ENCODE measurements at regions not wholly inside any gene's neighbourhood (a gene's known extent, or its start where the extent isn't known, plus 50 kb on each side); places are given as distances from the start of the nearest gene placed in this dataset.

GRCh38 chr4:170526471-170526870, 436.7 kb upstream of the AADAT start:
- H3K4me2 ChIP-seq (ENCODE audit: control insufficient read depth, extremely low read depth, insufficient read depth, low read depth, low read length) = no peak overlapping the region
- H3K9ac ChIP-seq (ENCODE audit: control insufficient read depth, extremely low read depth, insufficient read depth, low read length) = no peak overlapping the region
- no peaks in the 10 kb centered on the region for H3K36me3 ChIP-seq (ENCODE audit: control insufficient read depth in 2 of 2, extremely low read depth in 1 of 2, insufficient read depth in 2 of 2, low read length in 2 of 2)
- DNase-seq (ENCODE audit: low read depth, low spot score) (no peak), FAIRE-seq (no peak)
- no peaks in the 10 kb centered on the region for H3K79me2 ChIP-seq (ENCODE audit: control insufficient read depth, insufficient read depth, low read length)
- H3K4me1 ChIP-seq (ENCODE audit: control insufficient read depth, extremely low read depth, insufficient read depth, low read length) = no peaks in the 10 kb centered on the region
- H3K9me1 ChIP-seq (ENCODE audit: control insufficient read depth, extremely low read depth, insufficient read depth, low read length) = no peaks in the 10 kb centered on the region
- TF ChIP-seq EZH2 (IDR thresholded peaks at IDR 0.05; ENCODE audit: low read length) (no peak), CTCF (optimal IDR thresholded peaks at IDR 0.05 in 1 of 3, IDR thresholded peaks at IDR 0.05 in 1 of 3, conservative IDR thresholded peaks at IDR 0.05 in 1 of 3; ENCODE audit: extremely low read depth in 1 of 3, insufficient read depth in 2 of 3, low read length in 3 of 3) (no peak)
- H4K20me1 ChIP-seq (ENCODE audit: control insufficient read depth, extremely low read depth, insufficient read depth, low read length) = no peaks in the 10 kb centered on the region
- no peak overlapping the region for H3K4me3 ChIP-seq (ENCODE audit: control insufficient read depth in 2 of 3, extremely low read depth in 1 of 3, insufficient read depth in 2 of 3, low read depth in 1 of 3, low read length in 3 of 3)
- no peak overlapping the region for H3K27ac ChIP-seq (ENCODE audit: control insufficient read depth, insufficient read depth, low read length)
- no peak overlapping the region for H2AFZ ChIP-seq (ENCODE audit: control insufficient read depth, low read length)
- no peaks in the 10 kb centered on the region for H3K27me3 ChIP-seq (ENCODE audit: control insufficient read depth, extremely low read depth, insufficient read depth, low read length)
- dilution Hi-C loops (cut with MboI; ENCODE audit: extremely low pct_ligation_motif_present, low sequenced_read_pairs) = no loop called here
- no peaks in the 10 kb centered on the region for H3K9me3 ChIP-seq (ENCODE audit: control insufficient read depth, low read depth, low read length)

GRCh38 chr4:170522427-170522970, 432.7 kb upstream of the AADAT start:
- H3K27me3 ChIP-seq (ENCODE audit: control insufficient read depth, extremely low read depth, insufficient read depth, low read length) = no peaks in the 10 kb centered on the region
- no peaks in the 10 kb centered on the region for H3K4me1 ChIP-seq (ENCODE audit: control insufficient read depth, extremely low read depth, insufficient read depth, low read length)
- no peaks in the 10 kb centered on the region for H3K36me3 ChIP-seq (ENCODE audit: control insufficient read depth in 2 of 2, extremely low read depth in 1 of 2, insufficient read depth in 2 of 2, low read length in 2 of 2)
- H3K9me3 ChIP-seq (ENCODE audit: control insufficient read depth, low read depth, low read length) = no peaks in the 10 kb centered on the region
- no peak for TF ChIP-seq CTCF (optimal IDR thresholded peaks at IDR 0.05 in 1 of 3, IDR thresholded peaks at IDR 0.05 in 1 of 3, conservative IDR thresholded peaks at IDR 0.05 in 1 of 3; ENCODE audit: extremely low read depth in 1 of 3, insufficient read depth in 2 of 3, low read length in 3 of 3)
- no peak for TF ChIP-seq EZH2 (IDR thresholded peaks at IDR 0.05; ENCODE audit: low read length)
- H4K20me1 ChIP-seq (ENCODE audit: control insufficient read depth, extremely low read depth, insufficient read depth, low read length) = no peaks in the 10 kb centered on the region
- FAIRE-seq (no peak), DNase-seq (ENCODE audit: low read depth, low spot score) (no peak)
- no peak overlapping the region for H3K27ac ChIP-seq (ENCODE audit: control insufficient read depth, insufficient read depth, low read length)
- dilution Hi-C loops (cut with MboI; ENCODE audit: extremely low pct_ligation_motif_present, low sequenced_read_pairs) = no loop called here
- no peak overlapping the region for H3K4me3 ChIP-seq (ENCODE audit: control insufficient read depth in 2 of 3, extremely low read depth in 1 of 3, insufficient read depth in 2 of 3, low read depth in 1 of 3, low read length in 3 of 3)
- no peak overlapping the region for H3K9ac ChIP-seq (ENCODE audit: control insufficient read depth, extremely low read depth, insufficient read depth, low read length)
- H2AFZ ChIP-seq (ENCODE audit: control insufficient read depth, low read length) = no peak overlapping the region
- no peaks in the 10 kb centered on the region for H3K79me2 ChIP-seq (ENCODE audit: control insufficient read depth, insufficient read depth, low read length)
- no peak overlapping the region for H3K4me2 ChIP-seq (ENCODE audit: control insufficient read depth, extremely low read depth, insufficient read depth, low read depth, low read length)
- H3K9me1 ChIP-seq (ENCODE audit: control insufficient read depth, extremely low read depth, insufficient read depth, low read length) = no peaks in the 10 kb centered on the region
